Fibroblast of lung (primary cell): ENCODE measurements at regions not wholly inside any gene's neighbourhood (a gene's known extent, or its start where the extent isn't known, plus 50 kb on each side); places are given as distances from the start of the nearest gene placed in this dataset.

Source experiments
- CTCF ChIP-seq, 2 donors: IDR thresholded peaks in 1 of 2; conservative IDR thresholded peaks in 1 of 2; 1 replicate in 1 of 2; 2 replicates in 1 of 2; pipeline ENCODE4 v1.5.1; 2011 to 2012; ENCODE audit warnings: low read length in 2 of 2, control low read depth in 1 of 2, inconsistent platforms in 1 of 2, low read depth in 1 of 2, mild to moderate bottlenecking in 1 of 2
- EZH2 ChIP-seq: IDR thresholded peaks from 2 replicates; pipeline ENCODE4 v1.5.1; 2012; ENCODE audit warnings: low read length, control low read depth, mild to moderate bottlenecking; ENCODE audit errors: missing control alignments

- TF ChIP-seq CTCF (conservative IDR thresholded peaks at IDR 0.05 in 1 of 2, IDR thresholded peaks at IDR 0.05 in 1 of 2; ENCODE audit: low read depth in 1 of 2, low read length in 2 of 2) (no peak), EZH2 (no peak)
These were observed 215.9 kb downstream of the MDFIC start for GRCh38 chr7:115137816-115138215.
